GM12878 (cell line): ENCODE measurements at regions not wholly inside any gene's neighbourhood (a gene's known extent, or its start where the extent isn't known, plus 50 kb on each side); places are given as distances from the start of the nearest gene placed in this dataset.

ENCODE experiments used
- ATAC-seq: fragments of 200-7000 bp; cut with Tn5 transposase; 3 replicates; pipeline ENCODE4 v1.9.1; 2020; ENCODE audit warnings: mild to moderate bottlenecking, moderate library complexity
- BruUV-seq: library from RNA; stranded (reverse); fragments of 400-500 nt; replicated peaks from 2 replicates; lab custom pipeline; 2021; lab: Mats Ljungman, UMichigan
- CTCF ChIA-PET: fragments of 300-600 bp; sonication (Branson Sonifier 250); formaldehyde crosslinking; extraction: SDS; loops from one replicate; lab custom pipeline; 2021; ENCODE audit warnings: inconsistent platforms; lab: Yijun Ruan, JAX
- POLR2A ChIA-PET: fragments of 350-600 bp; formaldehyde crosslinking; extraction: SDS; loops from one replicate; lab custom pipeline; 2021; ENCODE audit warnings: inconsistent platforms; lab: Charles Lee
- RAD21 ChIA-PET: fragments of 300-600 bp; sonication (Branson Sonifier 250); formaldehyde crosslinking; loops from one replicate; lab custom pipeline; 2023; ENCODE audit warnings: antibody characterized with exemption; ENCODE audit not compliant: unreplicated experiment; lab: Charles Lee
- SMC1A ChIA-PET: fragments of 300-600 bp; sonication (Branson Sonifier 250); formaldehyde crosslinking; loops from one replicate; lab custom pipeline; 2023; ENCODE audit not compliant: unreplicated experiment, uncharacterized antibody; lab: Charles Lee
- DNase-seq: peaks from one replicate; pipeline ENCODE4 v3.0.0-alpha.2; 2011; ENCODE audit warnings: low read depth, low spot score
- FAIRE-seq: peaks from 3 replicates; lab custom pipeline; 2011; peaks lifted over from hg19 to GRCh38; lab: Jason Lieb, UNC
- H2AFZ ChIP-seq: 2 replicates; pipeline ENCODE4 v1.6.0; 2011; ENCODE audit warnings: low read depth, low read length, control low read depth; ENCODE audit not compliant: control insufficient read depth
- H3K27ac ChIP-seq: 2 replicates; pipeline ENCODE4 v1.5.1; 2011; ENCODE audit warnings: control low read depth; ENCODE audit not compliant: control insufficient read depth, insufficient read depth
- H3K27me3 ChIP-seq, 2 experiments: replicated peaks in 1 of 2; 2 replicates each; pipeline versions ENCODE4 v1.6.0 to v1.6.1; 2011; ENCODE audit warnings: low read length in 1 of 2; ENCODE audit not compliant: control insufficient read depth in 2 of 2, insufficient read depth in 2 of 2
- H3K36me3 ChIP-seq, 2 experiments: 2 replicates each; pipeline ENCODE4 v1.5.1; 2011; ENCODE audit warnings: low read length in 1 of 2; ENCODE audit not compliant: control insufficient read depth in 2 of 2, insufficient read depth in 2 of 2
- H3K4me1 ChIP-seq: 2 replicates; pipeline ENCODE4 v1.6.1; 2011; ENCODE audit warnings: mild to moderate bottlenecking, low read length, moderate library complexity, mixed read lengths; ENCODE audit not compliant: control insufficient read depth, insufficient read depth
- H3K4me2 ChIP-seq: 2 replicates; pipeline ENCODE4 v1.6.0; 2011; ENCODE audit warnings: control low read depth; ENCODE audit not compliant: control insufficient read depth, insufficient read depth
- H3K4me3 ChIP-seq: fragments of 200-600 bp; sonication (generic); 2 replicates; pipeline ENCODE4 v1.5.1; 2016
- H3K79me2 ChIP-seq: 2 replicates; pipeline ENCODE4 v1.6.0; 2011; ENCODE audit warnings: low read length; ENCODE audit not compliant: control insufficient read depth, insufficient read depth
- H3K9ac ChIP-seq: 2 replicates; pipeline ENCODE4 v1.8.0; 2011; ENCODE audit warnings: low read length, control low read depth, mixed read lengths; ENCODE audit not compliant: control insufficient read depth, insufficient read depth
- H3K9me3 ChIP-seq: replicated peaks from 3 replicates; pipeline ENCODE4 v1.5.1; 2011; ENCODE audit warnings: mild to moderate bottlenecking, low read length; ENCODE audit not compliant: control insufficient read depth, insufficient read depth
- H4K20me1 ChIP-seq: 2 replicates; pipeline ENCODE4 v1.6.0; 2011; ENCODE audit not compliant: control insufficient read depth, insufficient read depth
- ATF7 ChIP-seq: fragments of 450-650 bp; IDR thresholded peaks from 2 replicates; pipeline ENCODE4 v1.6.1; 2016; ENCODE audit warnings: low read depth, mild to moderate bottlenecking
- CHD2 ChIP-seq: IDR thresholded peaks from 2 replicates; pipeline ENCODE4 v1.6.1; 2011; ENCODE audit warnings: low read depth, low read length, improper control_type of control experiment, borderline replicate concordance
- DPF2 ChIP-seq: fragments of 450-650 bp; IDR thresholded peaks from 2 replicates; pipeline ENCODE4 v1.6.1; 2017; ENCODE audit warnings: mild to moderate bottlenecking
- EGR1 ChIP-seq, 2 experiments: IDR thresholded peaks; 1 replicate in 1 of 2; 2 replicates in 1 of 2; pipeline ENCODE4 v1.6.1; 2011 to 2012; ENCODE audit warnings: low read depth in 2 of 2, low read length in 2 of 2, borderline replicate concordance in 1 of 2, mild to moderate bottlenecking in 1 of 2, moderate library complexity in 1 of 2
- EP300 ChIP-seq, 2 experiments: fragments of 150-350 bp in 1 of 2; IDR thresholded peaks; 2 replicates each; pipeline ENCODE4 v1.6.1; 2011 to 2012; ENCODE audit warnings: low read depth in 2 of 2, low read length in 2 of 2, borderline replicate concordance in 1 of 2, improper control_type of control experiment in 1 of 2, inconsistent platforms in 1 of 2; ENCODE audit not compliant: control insufficient read depth in 1 of 2
- MTA2 ChIP-seq: fragments of 450-650 bp; IDR thresholded peaks from 2 replicates; pipeline ENCODE4 v1.6.1; 2016; ENCODE audit warnings: low read depth, mild to moderate bottlenecking, moderate library complexity
- MXI1 ChIP-seq: fragments of 150-350 bp; IDR thresholded peaks from 2 replicates; pipeline ENCODE4 v1.6.1; 2011; ENCODE audit warnings: low read depth, mild to moderate bottlenecking, inconsistent platforms, low read length, improper control_type of control experiment
- NR2F1 ChIP-seq: fragments of 450-650 bp; conservative IDR thresholded peaks from 2 replicates; pipeline ENCODE4 v1.6.1; 2017; ENCODE audit warnings: mild to moderate bottlenecking
- SRF ChIP-seq, 2 experiments: IDR thresholded peaks; 2 replicates each; pipeline ENCODE4 v1.6.1; 2011; ENCODE audit warnings: low read depth in 2 of 2, low read length in 2 of 2, mild to moderate bottlenecking in 1 of 2, moderate library complexity in 1 of 2
- USF2 ChIP-seq: IDR thresholded peaks from 2 replicates; pipeline ENCODE4 v1.6.1; 2011; ENCODE audit warnings: low read depth, low read length, improper control_type of control experiment, borderline replicate concordance
- ZBTB33 ChIP-seq: fragments of 450-650 bp; IDR thresholded peaks from 2 replicates; pipeline ENCODE4 v1.6.1; 2017; ENCODE audit warnings: mild to moderate bottlenecking
- WGBS: methylation state at CpG from one replicate; pipeline ENCODE4 v1.1.6; 2016; ENCODE audit warnings: low lambda C conversion rate; ENCODE audit not compliant: insufficient replicate concordance, insufficient coverage; ENCODE audit errors: missing lambda C conversion rate; 5-methylcytosine and 5-hydroxymethylcytosine counted together
- in situ Hi-C: fragments of 300-500 bp; cut with MboI; formaldehyde crosslinking; loops from 9 replicates; pipeline ENCODE4 v1.14.3; 2018; ENCODE audit warnings: mixed read lengths
- intact Hi-C: fragments of 100-400 bp; cut with micrococcal nuclease; formaldehyde crosslinking; loops from one replicate; pipeline ENCODE4 v1.14.2; 2022; ENCODE audit not compliant: unreplicated experiment

- TF ChIP-seq EP300 (IDR thresholded peaks at IDR 0.05; ENCODE audit: borderline replicate concordance in 1 of 2, control insufficient read depth in 1 of 2, low read depth in 2 of 2, low read length in 2 of 2): no peak
- TF ChIP-seq SRF (IDR thresholded peaks at IDR 0.05; ENCODE audit: low read depth in 2 of 2, low read length in 2 of 2): no peak
- TF ChIP-seq USF2: no peak
- TF ChIP-seq, all 136 proteins: peak for 0
Observed at GRCh38 chr6:71099649-71100048, 142.8 kb upstream of the B3GAT2 start (continued).

GRCh38 chr6:71103130-71103529 lies 146.3 kb upstream of the B3GAT2 start:
- H3K36me3 ChIP-seq: no peaks in the 10 kb centered on the region
- H3K4me3 ChIP-seq: no peak overlapping the region
- H2AFZ ChIP-seq: no peak overlapping the region
- no peaks in the 10 kb centered on the region for H3K9me3 ChIP-seq
- ATAC-seq: no peak
- no peaks in the 10 kb centered on the region for H3K4me1 ChIP-seq
- no peak overlapping the region for H3K27ac ChIP-seq
- CTCF ChIA-PET: no interaction called here
- in situ Hi-C loops: no loop called here
- POLR2A ChIA-PET: no interaction called here
- SMC1A ChIA-PET: interaction anchor here (1.1 kb wide), 1 partner anchor 30 kb away, joined by 3 read pairs; no protein-coding TSS in a partner anchor
- H3K27me3 ChIP-seq: no peaks in the 10 kb centered on the region
- DNase-seq: no peak
- no peak overlapping the region for H3K9ac ChIP-seq
- H3K79me2 ChIP-seq: no peaks in the 10 kb centered on the region
- no peak for TF ChIP-seq EP300 (IDR thresholded peaks at IDR 0.05; ENCODE audit: borderline replicate concordance in 1 of 2, control insufficient read depth in 1 of 2, low read depth in 2 of 2, low read length in 2 of 2)
- TF ChIP-seq EGR1 (IDR thresholded peaks at IDR 0.05; ENCODE audit: borderline replicate concordance in 1 of 2, low read depth in 2 of 2, low read length in 2 of 2): no peak
- no peak for TF ChIP-seq CHD2
- no peak for TF ChIP-seq ZBTB33
- no peak for TF ChIP-seq MXI1
- TF ChIP-seq DPF2: no peak
- no peak for TF ChIP-seq NR2F1
- TF ChIP-seq ATF7: no peak
- no peak for TF ChIP-seq MTA2
- TF ChIP-seq, all 136 proteins: peak for 0
- RAD21 ChIA-PET: no interaction called here
- H3K4me2 ChIP-seq: no peak overlapping the region
- no TSS peak for BruUV-seq
- intact Hi-C loops: loop anchor here (5.0 kb wide), 1 partner anchor 239 kb away; no protein-coding TSS in a partner anchor
- no peak for FAIRE-seq
- H4K20me1 ChIP-seq: no peaks in the 10 kb centered on the region
- 0% methylated on average over 2 of the region's 2 CpGs for WGBS
